ENCODE measurements at regions not wholly inside any gene's neighbourhood (a gene's known extent, or its start where the extent isn't known, plus 50 kb on each side); places are given as distances from the start of the nearest gene placed in this dataset.

GRCh38 chr5:56319526-56320181 is 86.5 kb upstream of the ANKRD55 start:
- Histone ChIP-seq H3K27me3 (ENCODE audit: control insufficient read depth in 2 of 2, insufficient read depth in 2 of 2, low read length in 2 of 2) (no peaks in the 10 kb centered on the region), H3K27ac (ENCODE audit: low read depth in 1 of 2, low read length in 2 of 2) (no peak overlapping the region), H3K79me2 (ENCODE audit: insufficient read depth, low read length) (no peaks in the 10 kb centered on the region), H3K4me2 (replicated peaks; ENCODE audit: extremely low read depth, low read length, poor library complexity, severe bottlenecking) (no peak overlapping the region), H3K4me3 (replicated peaks in 1 of 3; ENCODE audit: low read depth in 2 of 3, low read length in 3 of 3) (no peak overlapping the region), H4K20me1 (ENCODE audit: insufficient read depth, low read length) (no peaks in the 10 kb centered on the region), H3K36me3 (replicated peaks in 1 of 2; ENCODE audit: control insufficient read depth in 1 of 2, insufficient read depth in 2 of 2, low read length in 2 of 2) (no peaks in the 10 kb centered on the region), H3K9me3 (replicated peaks in 1 of 2; ENCODE audit: control insufficient read depth in 1 of 2, insufficient read depth in 1 of 2, low read length in 2 of 2) (no peaks in the 10 kb centered on the region), H3K4me1 (ENCODE audit: control insufficient read depth in 1 of 2, insufficient read depth in 2 of 2, low read length in 2 of 2) (no peaks in the 10 kb centered on the region), H3K9ac (ENCODE audit: insufficient read depth, low read length, poor library complexity, severe bottlenecking) (no peak overlapping the region), H2AFZ (ENCODE audit: insufficient read depth, low read depth, low read length, poor library complexity, severe bottlenecking) (no peak overlapping the region)
- H3K4me3 Mint-ChIP-seq, result no peak overlapping the region
- intact Hi-C loops (cut with micrococcal nuclease), result no loop called here
- 73% methylated on average over 16 of the region's 19 CpGs for WGBS (ENCODE audit: insufficient coverage)
- H3K27me3 Mint-ChIP-seq (ENCODE audit: low read depth in 3 of 3), result peaks cover 0 to 1% (median 1%) of the 10 kb centered on the region in 3 donors
- peaks cover 0 to 4% (median 0%) of the 10 kb centered on the region in 7 donors for H3K9me3 Mint-ChIP-seq
- no peak for DNase-seq
- no peaks in the 10 kb centered on the region for H3K36me3 Mint-ChIP-seq
- peaks cover 5% of the 10 kb centered on the region for H3K4me1 Mint-ChIP-seq
- H3K27ac Mint-ChIP-seq, result peak overlapping the region in 2 of 7 donors; percentile 28 to 66
- TF ChIP-seq CTCF (IDR thresholded peaks at IDR 0.05), result no peak

GRCh38 chr5:56317923-56318561 is 84.9 kb upstream of the ANKRD55 start:
- intact Hi-C loops (cut with micrococcal nuclease), result no loop called here
- no peaks in the 10 kb centered on the region for H3K79me2 ChIP-seq (ENCODE audit: insufficient read depth, low read length)
- Mint-ChIP-seq H3K27ac (no peak overlapping the region), H3K36me3 (no peaks in the 10 kb centered on the region), H3K27me3 (ENCODE audit: low read depth in 3 of 3) (peaks cover 0 to 1% (median 1%) of the 10 kb centered on the region in 3 donors), H3K9me3 (peaks cover 0 to 4% (median 0%) of the 10 kb centered on the region in 7 donors), H3K4me3 (no peak overlapping the region), H3K4me1 (peaks cover 5% of the 10 kb centered on the region)
- no peaks in the 10 kb centered on the region for H3K27me3 ChIP-seq (ENCODE audit: control insufficient read depth in 2 of 2, insufficient read depth in 2 of 2, low read length in 2 of 2)
- H3K9ac ChIP-seq (ENCODE audit: insufficient read depth, low read length, poor library complexity, severe bottlenecking), result no peak overlapping the region
- DNase-seq, result no peak
- TF ChIP-seq CTCF (IDR thresholded peaks at IDR 0.05), result no peak
- no peak overlapping the region for H3K4me2 ChIP-seq (replicated peaks; ENCODE audit: extremely low read depth, low read length, poor library complexity, severe bottlenecking)
- H2AFZ ChIP-seq (ENCODE audit: insufficient read depth, low read depth, low read length, poor library complexity, severe bottlenecking), result no peak overlapping the region
- H3K27ac ChIP-seq (ENCODE audit: low read depth in 1 of 2, low read length in 2 of 2), result no peak overlapping the region
- H3K9me3 ChIP-seq (replicated peaks in 1 of 2; ENCODE audit: control insufficient read depth in 1 of 2, insufficient read depth in 1 of 2, low read length in 2 of 2), result no peaks in the 10 kb centered on the region
- no peak overlapping the region for H3K4me3 ChIP-seq (replicated peaks in 1 of 3; ENCODE audit: low read depth in 2 of 3, low read length in 3 of 3)
- no peaks in the 10 kb centered on the region for H3K36me3 ChIP-seq (replicated peaks in 1 of 2; ENCODE audit: control insufficient read depth in 1 of 2, insufficient read depth in 2 of 2, low read length in 2 of 2)
- no peaks in the 10 kb centered on the region for H4K20me1 ChIP-seq (ENCODE audit: insufficient read depth, low read length)
- 100% methylated on average over 4 of the region's 7 CpGs for WGBS (ENCODE audit: insufficient coverage)
- H3K4me1 ChIP-seq (ENCODE audit: control insufficient read depth in 1 of 2, insufficient read depth in 2 of 2, low read length in 2 of 2), result no peaks in the 10 kb centered on the region
